Gastrocnemius medialis (tissue), 4 donors: ENCODE measurements at regions not wholly inside any gene's neighbourhood (a gene's known extent, or its start where the extent isn't known, plus 50 kb on each side); places are given as distances from the start of the nearest gene placed in this dataset.

Experiments used
- ATAC-seq, 2 donors: fragments of 150-250 bp; one replicate each; pipeline ENCODE4 v1.9.1; 2016
- DNase-seq, 2 donors: peaks; one replicate each; pipeline ENCODE4 v3.0.0-alpha.2; 2019
- H3K27ac ChIP-seq, 4 donors: fragments of 200-600 bp; sonication (generic); 1 replicate in 1 of 4; 2 replicates in 3 of 4; pipeline ENCODE4 v1.5.1; 2016 to 2018; ENCODE audit warnings: mild to moderate bottlenecking in 2 of 4, moderate library complexity in 1 of 4
- H3K27me3 ChIP-seq, 3 donors: fragments of 200-600 bp; sonication (generic) in 2 of 3; 1 replicate in 1 of 3; 2 replicates in 2 of 3; pipeline versions ENCODE4 v1.5.1 to v1.6.0; 2016 to 2019; ENCODE audit warnings: mild to moderate bottlenecking in 1 of 3, moderate library complexity in 1 of 3
- H3K36me3 ChIP-seq, 2 donors: fragments of 200-600 bp; sonication (generic) in 1 of 2; one replicate each; pipeline ENCODE4 v1.5.1; 2017 to 2018
- H3K4me1 ChIP-seq, 2 donors: fragments of 200-600 bp; sonication (generic) in 1 of 2; one replicate each; pipeline ENCODE4 v1.5.1; 2016 to 2017; ENCODE audit warnings: mild to moderate bottlenecking in 2 of 2
- H3K4me3 ChIP-seq, 4 donors: fragments of 200-600 bp; sonication (generic) in 3 of 4; 1 replicate in 1 of 4; 2 replicates in 3 of 4; pipeline ENCODE4 v1.5.1; 2016 to 2019; ENCODE audit warnings: mild to moderate bottlenecking in 2 of 4
- H3K9me3 ChIP-seq, 3 donors: fragments of 200-600 bp; sonication (generic) in 2 of 3; 1 replicate in 1 of 3; 2 replicates in 2 of 3; pipeline ENCODE4 v1.5.1; 2016 to 2019
- POLR2A ChIP-seq, 2 donors: fragments of 450-650 bp; IDR thresholded peaks; one replicate each; pipeline ENCODE4 v1.6.1; 2017; ENCODE audit warnings: antibody characterized with exemption in 2 of 2, mild to moderate bottlenecking in 2 of 2, moderate library complexity in 2 of 2
- in situ Hi-C, 4 donors: fragments of 200-750 bp; cut with MboI; loops; one replicate each; pipeline versions ENCODE4 v1.15.0 to v1.8.0; 2017; ENCODE audit warnings: low sequenced_read_pairs in 4 of 4
- intact Hi-C: fragments of 100-400 bp; cut with DNase I; formaldehyde crosslinking; loops from one replicate; pipeline ENCODE4 v1.15.1; 2023; ENCODE audit warnings: low total_unique reads
- TF ChIP-seq, protein P1 (sequence below), 5 experiments: fragments of 450-650 bp in 3 of 5; fragments of 200-600 bp in 2 of 5; sonication (generic) in 2 of 5; IDR thresholded peaks in 4 of 5; conservative IDR thresholded peaks in 1 of 5; 1 replicate in 4 of 5; 2 replicates in 1 of 5; pipeline ENCODE4 v1.5.1; 2016 to 2019; ENCODE audit warnings: antibody characterized with exemption in 5 of 5, mild to moderate bottlenecking in 3 of 5, moderate library complexity in 3 of 5

GRCh38 chr1:3976821-3977220, 76.7 kb upstream of the C1orf174 start:
- Histone ChIP-seq H3K4me1 (no peaks in the 10 kb centered on the region), H3K36me3 (no peaks in the 10 kb centered on the region), H3K4me3 (no peak overlapping the region), H3K27me3 (peaks cover 0 to 3% (median 0%) of the 10 kb centered on the region in 3 donors), H3K27ac (no peak overlapping the region), H3K9me3 (no peaks in the 10 kb centered on the region)
- ATAC-seq (no peak), DNase-seq (no peak)
- intact Hi-C loops (no loop called here), in situ Hi-C loops (no loop called here)
- TF ChIP-seq POLR2A (IDR thresholded peaks at IDR 0.05), result no peak
- TF ChIP-seq, protein P1, sequence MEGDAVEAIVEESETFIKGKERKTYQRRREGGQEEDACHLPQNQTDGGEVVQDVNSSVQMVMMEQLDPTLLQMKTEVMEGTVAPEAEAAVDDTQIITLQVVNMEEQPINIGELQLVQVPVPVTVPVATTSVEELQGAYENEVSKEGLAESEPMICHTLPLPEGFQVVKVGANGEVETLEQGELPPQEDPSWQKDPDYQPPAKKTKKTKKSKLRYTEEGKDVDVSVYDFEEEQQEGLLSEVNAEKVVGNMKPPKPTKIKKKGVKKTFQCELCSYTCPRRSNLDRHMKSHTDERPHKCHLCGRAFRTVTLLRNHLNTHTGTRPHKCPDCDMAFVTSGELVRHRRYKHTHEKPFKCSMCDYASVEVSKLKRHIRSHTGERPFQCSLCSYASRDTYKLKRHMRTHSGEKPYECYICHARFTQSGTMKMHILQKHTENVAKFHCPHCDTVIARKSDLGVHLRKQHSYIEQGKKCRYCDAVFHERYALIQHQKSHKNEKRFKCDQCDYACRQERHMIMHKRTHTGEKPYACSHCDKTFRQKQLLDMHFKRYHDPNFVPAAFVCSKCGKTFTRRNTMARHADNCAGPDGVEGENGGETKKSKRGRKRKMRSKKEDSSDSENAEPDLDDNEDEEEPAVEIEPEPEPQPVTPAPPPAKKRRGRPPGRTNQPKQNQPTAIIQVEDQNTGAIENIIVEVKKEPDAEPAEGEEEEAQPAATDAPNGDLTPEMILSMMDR (IDR thresholded peaks at IDR 0.05 in 4 of 5, conservative IDR thresholded peaks at IDR 0.05 in 1 of 5), result no peak

GRCh38 chr1:3978196-3978989, 78.3 kb upstream of the C1orf174 start:
- ATAC-seq (no peak), DNase-seq (no peak)
- TF ChIP-seq, protein P1 (IDR thresholded peaks at IDR 0.05 in 4 of 5, conservative IDR thresholded peaks at IDR 0.05 in 1 of 5), result no peak
- Histone ChIP-seq H3K27me3 (peaks cover 0 to 3% (median 0%) of the 10 kb centered on the region in 3 donors), H3K9me3 (no peaks in the 10 kb centered on the region), H3K4me3 (no peak overlapping the region), H3K4me1 (no peaks in the 10 kb centered on the region), H3K36me3 (no peaks in the 10 kb centered on the region), H3K27ac (no peak overlapping the region)
- in situ Hi-C loops, result no loop called here
- intact Hi-C loops, result no loop called here

DNA sequence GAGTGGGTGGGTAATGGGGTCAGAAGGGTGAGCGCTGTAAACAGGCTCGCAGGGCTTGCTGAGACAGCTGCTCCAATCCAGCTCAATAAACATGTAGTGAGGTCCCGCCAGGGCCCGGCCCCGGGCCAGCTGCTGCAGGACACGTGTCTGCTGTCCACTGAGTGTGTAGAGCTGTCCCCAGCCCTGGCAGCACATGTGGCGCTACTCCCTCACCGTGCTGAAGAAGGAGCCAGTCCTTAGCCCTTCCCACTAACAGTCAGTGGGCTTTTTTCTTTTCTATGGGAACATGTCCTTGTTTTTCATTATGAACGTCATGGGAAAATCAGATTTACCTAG, 78.9 kb upstream of the C1orf174 start:
- Histone ChIP-seq H3K27ac (no peak overlapping the region), H3K4me1 (no peaks in the 10 kb centered on the region), H3K27me3 (peaks cover 0 to 3% (median 0%) of the 10 kb centered on the region in 3 donors), H3K9me3 (no peaks in the 10 kb centered on the region), H3K36me3 (no peaks in the 10 kb centered on the region), H3K4me3 (no peak overlapping the region)
- TF ChIP-seq, protein P1 (IDR thresholded peaks at IDR 0.05 in 4 of 5, conservative IDR thresholded peaks at IDR 0.05 in 1 of 5), result no peak
- no peak for TF ChIP-seq POLR2A (IDR thresholded peaks at IDR 0.05)
- in situ Hi-C loops (no loop called here), intact Hi-C loops (no loop called here)
- ATAC-seq (no peak), DNase-seq (no peak)

GRCh38 chr1:3981261-3981660, 81.2 kb upstream of the C1orf174 start:
- H3K4me3 ChIP-seq, result no peak overlapping the region
- no peaks in the 10 kb centered on the region for H3K9me3 ChIP-seq
- ATAC-seq, result no peak
- no peaks in the 10 kb centered on the region for H3K4me1 ChIP-seq
- no peaks in the 10 kb centered on the region for H3K36me3 ChIP-seq
- H3K27ac ChIP-seq, result no peak overlapping the region
- in situ Hi-C loops, result no loop called here
- peaks cover 0 to 3% (median 0%) of the 10 kb centered on the region in 3 donors for H3K27me3 ChIP-seq
- intact Hi-C loops, result no loop called here
- DNase-seq, result no peak
- TF ChIP-seq, protein P1 (IDR thresholded peaks at IDR 0.05 in 4 of 5, conservative IDR thresholded peaks at IDR 0.05 in 1 of 5), result no peak
- TF ChIP-seq POLR2A (IDR thresholded peaks at IDR 0.05), result no peak
